H54 (cell line): ENCODE measurements at regions not wholly inside any gene's neighbourhood (a gene's known extent, or its start where the extent isn't known, plus 50 kb on each side); places are given as distances from the start of the nearest gene placed in this dataset.
"Not testable (repeated sequence)": the region's sequence is repeated elsewhere in the genome, so short reads cannot be mapped to it uniquely, and the experiment has no call there.

Experiments used
- DNase-seq: peaks from one replicate; pipeline ENCODE4 v3.0.0; 2011; ENCODE audit warnings: low spot score, mixed read lengths; ENCODE audit not compliant: insufficient read length
- FAIRE-seq: peaks from 3 replicates; lab custom pipeline; 2011; peaks lifted over from hg19 to GRCh38; lab: Jason Lieb, UNC
- POLR2A ChIP-seq: IDR thresholded peaks from 2 replicates; pipeline ENCODE4 v1.6.1; 2011; ENCODE audit warnings: low read depth, mild to moderate bottlenecking, low read length

DNA sequence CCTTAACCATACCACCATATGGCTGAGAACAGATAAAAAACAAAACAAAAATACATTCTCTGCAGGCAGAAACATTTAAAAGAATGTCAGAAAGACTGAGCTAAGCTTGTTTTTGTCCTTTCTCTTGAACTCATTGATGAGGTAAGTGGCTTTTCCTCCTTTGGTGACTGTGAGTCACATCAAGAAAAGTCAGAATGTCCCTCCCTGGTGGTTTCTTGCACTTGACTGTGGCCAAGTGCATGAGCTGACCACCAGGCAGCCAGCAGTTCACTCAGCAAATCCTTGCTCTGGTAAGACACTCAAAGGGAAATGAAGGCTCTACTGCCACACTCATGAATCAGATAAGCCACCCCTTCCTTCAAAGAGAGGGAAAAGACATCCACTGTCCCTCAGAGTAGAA lies 970.9 kb downstream of the TAF11L14 start:
- DNase-seq (no peak), FAIRE-seq (no peak)
- TF ChIP-seq POLR2A: no peak

DNA sequence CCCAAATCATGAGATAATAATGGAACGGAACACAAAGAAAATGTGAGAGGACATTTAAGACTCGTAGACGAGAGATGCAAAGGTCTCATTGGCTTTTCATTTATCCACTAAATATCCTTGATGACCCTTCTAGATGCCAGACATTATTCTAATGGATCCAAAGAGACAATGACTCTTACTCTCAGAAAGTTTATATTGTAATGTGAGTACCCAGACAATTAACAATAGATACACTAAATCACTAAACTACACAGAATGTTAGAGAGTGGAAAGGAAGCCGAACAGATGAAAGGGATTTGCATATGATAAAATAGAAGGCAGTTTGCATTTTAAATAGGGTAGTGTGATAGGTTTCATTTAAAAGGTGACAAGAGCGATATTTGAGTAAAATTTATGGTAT lies 973.3 kb downstream of the TAF11L14 start:
- TF ChIP-seq POLR2A: no peak
- FAIRE-seq (no peak), DNase-seq (no peak)

DNA sequence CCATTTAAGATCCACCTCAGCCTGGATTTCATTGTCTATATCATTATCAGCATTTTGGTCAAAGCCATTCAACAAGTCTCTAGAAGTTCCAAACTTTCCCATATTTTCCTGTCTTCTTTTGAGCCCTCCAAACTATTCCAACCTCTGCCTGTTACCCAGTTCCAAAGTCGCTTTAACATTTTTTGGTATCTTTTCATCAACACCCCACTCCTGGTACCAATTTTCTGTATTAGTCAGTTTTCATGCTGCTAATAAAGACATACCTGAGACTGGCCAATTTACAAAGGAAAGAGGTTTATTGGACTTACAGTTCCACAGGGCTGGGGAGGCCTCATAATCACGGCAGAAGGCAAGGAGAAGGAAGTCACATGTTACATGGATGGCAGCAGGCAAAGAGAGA lies 982.9 kb downstream of the TAF11L14 start:
- DNase-seq, FAIRE-seq: not testable (repeated sequence)

DNA sequence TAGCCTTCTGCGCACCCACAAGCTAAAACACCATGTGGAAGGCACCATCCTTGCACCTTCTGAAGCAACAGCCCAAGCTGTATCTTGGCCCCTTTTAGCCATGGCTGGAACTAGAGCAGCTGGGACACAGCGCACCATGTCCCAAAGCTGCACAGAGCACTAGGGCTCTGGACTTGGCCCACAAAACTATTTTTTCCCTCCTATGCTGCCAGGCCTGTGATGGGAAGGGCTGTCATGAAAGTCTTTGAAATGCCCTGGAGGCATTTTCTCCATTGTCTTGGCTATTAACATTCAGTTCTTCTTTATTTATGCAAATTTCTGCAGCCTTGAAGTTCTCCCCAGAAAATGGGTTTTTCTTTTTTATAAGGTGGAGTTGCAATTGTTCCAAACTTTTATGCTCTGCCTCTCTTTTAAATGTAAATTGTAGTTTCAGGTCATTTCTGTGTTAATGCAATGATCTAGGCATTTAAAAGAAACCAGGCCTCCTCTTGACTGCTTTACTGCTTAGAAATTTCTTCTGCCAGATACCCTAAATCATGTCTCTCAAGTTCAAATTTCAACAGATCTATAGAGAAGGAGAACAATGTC lies 996.3 kb downstream of the TAF11L14 start:
- TF ChIP-seq POLR2A: no peak
- DNase-seq (no peak), FAIRE-seq (no peak)

DNA sequence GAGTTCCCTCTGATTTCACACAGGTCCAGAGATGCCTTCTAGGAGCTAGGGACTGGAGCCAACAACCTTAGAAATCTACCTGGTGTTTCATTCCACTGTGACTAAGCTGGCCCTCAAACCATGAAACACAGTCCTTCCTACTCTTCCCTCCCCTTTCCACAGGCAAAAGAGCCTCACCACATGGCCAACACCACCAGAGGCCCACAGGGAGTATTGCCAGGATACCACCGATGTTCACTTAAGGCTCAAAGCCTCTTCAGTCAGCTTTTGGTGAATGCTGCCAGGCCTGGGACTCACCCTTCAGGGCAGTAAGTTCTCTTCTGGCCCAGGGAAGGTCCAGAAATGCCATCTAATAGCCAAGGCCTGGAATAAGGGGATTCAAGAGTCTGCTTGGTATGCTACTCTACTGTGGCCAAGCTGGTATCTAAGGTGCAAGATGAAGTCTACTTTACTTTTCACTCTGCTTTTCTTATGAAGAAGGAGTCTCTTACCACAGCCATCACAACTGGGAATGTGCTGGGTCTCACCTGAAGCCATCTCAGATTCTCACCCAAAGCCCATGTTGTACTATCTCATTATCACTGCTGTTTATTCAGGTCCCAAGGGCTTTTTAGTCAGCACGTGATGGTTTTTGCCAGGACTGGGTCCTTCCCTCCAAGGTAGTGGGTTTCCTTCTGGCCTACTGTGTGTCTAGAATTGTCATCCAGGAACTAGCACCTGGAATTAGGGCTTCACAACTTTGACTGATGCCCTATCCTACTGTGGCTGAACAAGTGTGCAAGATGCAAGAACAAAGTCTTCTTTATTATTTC lies 1018.4 kb downstream of the TAF11L14 start:
- DNase-seq: no peak
- no peak for FAIRE-seq
- TF ChIP-seq POLR2A: no peak

DNA sequence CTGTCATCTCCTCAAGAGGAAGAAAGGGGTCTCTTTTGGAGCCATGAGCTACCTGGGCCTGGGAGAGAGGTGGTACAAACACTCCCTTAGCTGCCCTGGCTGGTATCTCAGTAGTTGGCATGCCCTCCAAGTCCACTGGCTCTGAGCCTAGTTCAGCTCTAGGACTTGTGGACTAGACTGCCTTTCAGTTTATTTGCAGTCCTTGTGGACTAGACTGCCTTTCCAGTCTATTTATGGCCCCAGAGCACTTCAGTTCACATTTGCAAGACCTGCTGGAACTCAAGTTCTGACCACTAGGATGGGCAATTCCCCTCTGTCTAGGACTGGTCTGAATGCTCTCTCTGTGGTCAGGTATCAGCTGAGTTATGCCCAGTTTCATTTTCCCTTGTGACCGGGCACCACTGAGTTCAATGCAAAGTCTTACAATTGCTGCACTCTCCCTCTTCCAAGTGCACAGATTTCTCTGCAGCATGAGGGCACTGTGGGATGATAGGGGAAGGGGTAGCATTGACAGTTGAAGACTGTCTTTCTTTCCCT lies 1019.0 kb downstream of the TAF11L14 start:
- DNase-seq (no peak), FAIRE-seq (peak; percentile 20)
- no peak for TF ChIP-seq POLR2A

DNA sequence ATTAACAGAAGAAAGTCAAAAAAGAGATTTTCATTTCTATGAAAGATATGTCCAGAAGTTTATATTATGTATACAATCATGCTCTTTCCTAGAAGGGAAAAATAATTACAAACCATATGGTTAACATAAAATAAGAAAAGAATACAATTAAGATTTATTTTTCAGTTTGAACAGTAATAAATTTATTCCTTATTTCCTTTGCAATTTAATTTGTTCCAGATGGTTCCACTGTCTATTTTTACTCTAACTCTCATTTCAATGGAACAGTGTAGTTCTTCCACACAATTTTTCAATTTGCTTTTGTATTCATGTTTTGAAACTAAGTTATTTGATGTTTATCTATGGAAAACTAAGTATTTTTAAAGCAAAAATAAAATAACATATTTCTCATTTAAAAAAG lies 1026.3 kb downstream of the TAF11L14 start:
- no peak for DNase-seq
- FAIRE-seq: no peak
- TF ChIP-seq POLR2A: no peak

DNA sequence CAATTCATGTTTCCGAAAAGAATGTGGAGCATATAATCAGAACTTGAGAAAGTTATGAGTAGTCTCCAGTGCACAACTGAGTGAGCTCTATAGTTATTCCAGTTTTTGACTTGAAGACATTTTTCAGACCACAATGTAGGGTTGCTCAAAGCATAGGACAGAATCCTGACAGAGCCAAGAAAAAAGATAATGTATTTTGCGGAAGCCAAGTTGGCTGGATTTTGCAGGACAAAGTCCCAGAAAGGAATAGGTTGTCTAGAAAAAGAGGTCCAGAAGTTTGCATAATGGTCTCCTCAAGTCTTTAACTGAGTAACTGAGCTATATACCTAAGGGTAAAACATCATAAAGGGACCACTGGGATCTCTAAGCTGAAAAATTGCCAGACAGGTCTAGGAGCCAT lies 1028.0 kb downstream of the TAF11L14 start:
- no peak for TF ChIP-seq POLR2A
- DNase-seq (no peak), FAIRE-seq (no peak)

DNA sequence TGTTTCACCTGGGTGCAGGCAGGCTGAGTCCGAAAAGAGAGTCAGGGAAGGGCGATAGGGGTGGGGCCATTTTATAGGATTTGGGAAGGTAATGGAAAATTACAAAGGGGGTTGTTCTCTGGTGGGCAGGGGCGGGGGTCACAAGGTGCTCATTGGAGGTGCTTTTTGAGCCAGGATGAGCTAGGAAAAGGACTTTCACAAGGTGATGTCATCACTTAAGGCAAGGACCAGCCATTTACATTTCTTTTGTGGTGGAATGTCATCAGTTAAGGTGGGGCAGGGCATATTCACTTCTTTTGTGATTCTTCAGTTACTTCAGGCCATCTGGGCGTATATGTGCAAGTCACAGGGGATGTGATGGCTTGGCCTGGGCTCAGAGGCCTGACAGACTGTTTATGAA lies 1040.0 kb downstream of the TAF11L14 start:
- DNase-seq, FAIRE-seq: not testable (repeated sequence)

DNA sequence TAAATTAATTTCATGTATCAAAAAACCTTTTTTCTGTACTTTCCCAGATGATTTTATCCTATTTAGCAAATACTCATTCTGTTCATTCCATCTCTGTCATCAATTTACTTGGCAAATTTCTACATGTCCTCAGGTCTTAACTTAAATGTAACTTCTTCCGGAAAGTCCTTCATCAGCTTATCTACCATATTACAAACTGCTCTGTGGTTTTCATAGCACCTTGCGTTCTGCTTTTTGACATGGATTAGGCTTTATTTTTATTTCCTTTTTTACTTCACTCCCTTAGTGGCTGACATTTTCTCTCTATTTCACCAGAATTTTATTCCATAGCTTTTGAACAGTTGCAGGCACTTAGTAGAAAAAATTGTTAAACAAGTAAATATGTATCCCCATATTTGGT lies 1040.8 kb downstream of the TAF11L14 start:
- FAIRE-seq (no peak), DNase-seq (no peak)
- no peak for TF ChIP-seq POLR2A

DNA sequence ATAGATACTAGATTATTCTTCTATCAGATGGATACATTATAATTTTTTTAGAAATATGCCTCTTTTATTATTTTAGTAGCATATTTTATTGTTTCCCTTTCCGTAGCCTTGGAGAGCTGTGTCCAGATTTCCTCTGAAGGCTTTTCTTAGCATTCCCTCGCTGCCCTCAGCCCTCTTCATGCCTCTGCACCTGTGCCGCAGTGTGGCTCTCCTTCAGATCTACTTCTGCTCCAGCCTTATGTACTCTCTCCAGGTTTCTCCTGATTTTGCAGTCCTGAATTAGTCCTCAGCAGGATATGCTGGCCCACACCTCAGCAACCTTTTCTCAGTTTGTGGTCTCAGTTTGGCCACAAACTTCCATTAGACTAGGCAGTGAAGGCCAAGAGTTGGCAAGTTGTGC lies 1052.0 kb downstream of the TAF11L14 start:
- no peak for DNase-seq
- FAIRE-seq: no peak
- no peak for TF ChIP-seq POLR2A

DNA sequence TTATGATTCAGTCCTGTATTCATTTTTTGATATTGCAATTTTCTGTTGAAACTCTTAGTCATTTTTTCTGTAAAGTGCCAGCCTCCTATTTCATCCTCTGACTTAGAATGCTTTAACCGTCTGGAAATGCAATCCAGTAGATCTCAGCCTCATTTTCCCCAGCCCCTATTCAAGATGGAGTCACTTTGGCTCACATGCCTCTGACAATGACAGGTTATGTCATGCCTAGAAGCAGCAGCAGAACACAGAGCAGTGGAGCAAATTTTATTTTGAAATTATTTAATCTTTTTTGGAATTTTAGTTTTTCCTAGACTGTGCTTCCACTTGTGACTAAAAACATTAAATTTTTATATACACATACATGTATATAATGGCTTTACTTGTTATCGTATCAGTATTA lies 1053.2 kb downstream of the TAF11L14 start:
- TF ChIP-seq POLR2A: no peak
- no peak for FAIRE-seq

DNA sequence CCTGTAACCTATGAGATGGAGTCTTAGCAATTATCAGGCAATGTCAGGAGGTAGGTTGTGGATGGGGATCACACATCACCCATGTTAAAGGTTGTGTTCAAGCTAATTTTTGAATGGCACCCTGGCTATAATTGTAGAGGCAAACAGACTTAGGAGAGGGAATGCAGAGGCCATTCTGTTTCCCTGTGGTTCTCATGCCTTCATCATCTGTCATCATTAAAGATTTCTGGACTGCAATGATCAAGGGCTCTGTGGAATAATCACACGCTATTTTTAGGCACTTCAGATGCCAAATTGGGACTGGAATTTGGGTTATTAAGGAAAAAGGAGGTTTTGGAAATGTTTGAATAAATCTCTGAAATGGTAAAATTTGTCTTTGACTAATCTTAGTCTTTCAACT lies 1065.4 kb downstream of the TAF11L14 start:
- TF ChIP-seq POLR2A: no peak
- no peak for DNase-seq
- FAIRE-seq: no peak

More for the DNA sequence above, 1053.2 kb downstream of the TAF11L14 start:
- DNase-seq: no peak

DNA sequence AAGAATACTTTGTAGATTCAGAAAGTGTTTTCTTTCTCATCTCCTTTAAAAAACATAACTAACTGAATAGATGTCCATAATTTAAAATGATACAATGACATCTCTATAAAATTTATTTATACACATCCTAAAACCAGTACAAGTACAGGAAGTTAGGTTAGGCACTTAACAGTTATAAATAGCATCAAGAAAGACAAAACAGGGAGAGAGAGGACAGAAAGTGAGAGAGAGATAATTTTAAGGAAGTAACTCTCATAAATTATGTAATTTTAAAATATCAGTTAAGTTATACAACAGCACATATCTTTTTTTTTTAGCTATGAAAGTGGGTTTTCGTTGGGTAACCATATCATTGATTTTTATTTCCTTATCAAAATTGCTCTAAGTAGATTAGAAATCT lies 1068.6 kb downstream of the TAF11L14 start:
- FAIRE-seq (no peak), DNase-seq (no peak)
- TF ChIP-seq POLR2A: no peak
